Peyer's patch (tissue), 4 donors: ENCODE measurements at regions not wholly inside any gene's neighbourhood (a gene's known extent, or its start where the extent isn't known, plus 50 kb on each side); places are given as distances from the start of the nearest gene placed in this dataset.

ENCODE experiments used
- DNase-seq, 3 donors: peaks; one replicate each; pipeline ENCODE4 v3.0.0-alpha.2; 2017 to 2019
- H3K27ac ChIP-seq, 4 donors: fragments of 200-600 bp; sonication (generic); one replicate each; pipeline ENCODE4 v1.5.1; 2016 to 2019
- H3K27me3 ChIP-seq, 2 donors: fragments of 200-600 bp; sonication (generic); one replicate each; pipeline ENCODE4 v1.5.1; 2019
- H3K36me3 ChIP-seq, 3 donors: fragments of 200-600 bp; sonication (generic); one replicate each; pipeline ENCODE4 v1.5.1; 2016 to 2019
- H3K4me1 ChIP-seq, 4 donors: fragments of 200-600 bp; sonication (generic); one replicate each; pipeline ENCODE4 v1.5.1; 2016 to 2019
- H3K4me3 ChIP-seq, 4 donors: fragments of 200-600 bp; sonication (generic); 1 replicate in 3 of 4; 2 replicates in 1 of 4; pipeline ENCODE4 v1.5.1; 2016 to 2019; ENCODE audit warnings: mild to moderate bottlenecking in 1 of 4
- H3K9me3 ChIP-seq, 4 donors: fragments of 200-600 bp; sonication (generic); one replicate each; pipeline ENCODE4 v1.5.1; 2016 to 2019; ENCODE audit warnings: mild to moderate bottlenecking in 1 of 4
- POLR2A ChIP-seq, 2 donors: fragments of 450-650 bp; IDR thresholded peaks; one replicate each; pipeline ENCODE4 v1.5.1; 2017; ENCODE audit warnings: antibody characterized with exemption in 2 of 2, mild to moderate bottlenecking in 2 of 2, moderate library complexity in 2 of 2
- TF ChIP-seq, protein P1 (sequence below), 6 experiments: fragments of 450-650 bp in 4 of 6; fragments of 200-600 bp in 2 of 6; sonication (generic) in 1 of 6; IDR thresholded peaks; one replicate each; pipeline ENCODE4 v1.5.1; 2017 to 2019; ENCODE audit warnings: antibody characterized with exemption in 6 of 6, mild to moderate bottlenecking in 3 of 6, moderate library complexity in 1 of 6

DNA sequence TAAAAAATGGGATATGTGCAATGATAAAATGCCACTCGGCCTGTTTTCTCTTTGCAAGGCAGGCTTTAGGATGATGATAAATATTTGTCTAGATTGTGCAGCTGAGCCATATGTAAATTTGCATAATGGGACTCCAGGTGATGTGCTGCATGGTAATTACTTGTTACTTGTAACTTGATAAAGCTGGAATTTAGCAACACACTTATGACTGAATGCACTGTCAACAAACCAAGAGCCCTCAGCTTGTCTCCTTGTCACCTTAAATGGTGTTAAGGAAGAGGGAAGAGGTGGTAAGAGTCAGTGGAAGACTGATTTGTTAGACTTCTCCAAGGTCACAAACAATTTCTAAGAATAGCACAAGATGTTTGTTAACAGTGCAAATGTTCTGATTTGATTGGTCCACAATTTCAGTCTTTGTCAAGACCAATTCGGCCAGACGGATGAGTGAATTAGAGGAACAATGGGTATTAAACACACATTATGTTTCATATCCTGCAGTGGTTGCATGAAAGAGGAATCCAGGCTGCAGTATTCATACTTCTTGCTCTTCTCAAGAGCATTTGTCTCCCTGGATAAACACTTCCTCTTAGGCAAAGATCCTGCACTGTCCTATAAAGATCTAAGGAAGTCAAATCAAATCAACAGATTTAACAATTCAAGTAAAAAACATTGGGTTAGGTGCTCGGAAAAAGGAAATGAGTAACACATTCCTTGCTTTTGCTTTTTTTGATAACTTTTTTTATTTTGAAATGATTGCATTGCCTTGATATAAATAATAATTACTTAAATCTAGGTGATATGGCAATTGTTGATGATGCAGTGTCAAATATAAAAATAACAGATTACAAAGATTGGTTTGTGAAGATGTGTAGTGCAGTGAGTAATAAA, 448.3 kb upstream of the DDI1 start:
- no peak overlapping the region for H3K4me3 ChIP-seq
- no peaks in the 10 kb centered on the region for H3K36me3 ChIP-seq
- H3K9me3 ChIP-seq: no peaks in the 10 kb centered on the region
- no peak overlapping the region for H3K27ac ChIP-seq
- H3K4me1 ChIP-seq: no peaks in the 10 kb centered on the region
- TF ChIP-seq, protein P1, sequence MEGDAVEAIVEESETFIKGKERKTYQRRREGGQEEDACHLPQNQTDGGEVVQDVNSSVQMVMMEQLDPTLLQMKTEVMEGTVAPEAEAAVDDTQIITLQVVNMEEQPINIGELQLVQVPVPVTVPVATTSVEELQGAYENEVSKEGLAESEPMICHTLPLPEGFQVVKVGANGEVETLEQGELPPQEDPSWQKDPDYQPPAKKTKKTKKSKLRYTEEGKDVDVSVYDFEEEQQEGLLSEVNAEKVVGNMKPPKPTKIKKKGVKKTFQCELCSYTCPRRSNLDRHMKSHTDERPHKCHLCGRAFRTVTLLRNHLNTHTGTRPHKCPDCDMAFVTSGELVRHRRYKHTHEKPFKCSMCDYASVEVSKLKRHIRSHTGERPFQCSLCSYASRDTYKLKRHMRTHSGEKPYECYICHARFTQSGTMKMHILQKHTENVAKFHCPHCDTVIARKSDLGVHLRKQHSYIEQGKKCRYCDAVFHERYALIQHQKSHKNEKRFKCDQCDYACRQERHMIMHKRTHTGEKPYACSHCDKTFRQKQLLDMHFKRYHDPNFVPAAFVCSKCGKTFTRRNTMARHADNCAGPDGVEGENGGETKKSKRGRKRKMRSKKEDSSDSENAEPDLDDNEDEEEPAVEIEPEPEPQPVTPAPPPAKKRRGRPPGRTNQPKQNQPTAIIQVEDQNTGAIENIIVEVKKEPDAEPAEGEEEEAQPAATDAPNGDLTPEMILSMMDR (IDR thresholded peaks at IDR 0.05): no peak
- TF ChIP-seq POLR2A (IDR thresholded peaks at IDR 0.05): no peak
- H3K27me3 ChIP-seq: no peaks in the 10 kb centered on the region
- no peak for DNase-seq

DNA sequence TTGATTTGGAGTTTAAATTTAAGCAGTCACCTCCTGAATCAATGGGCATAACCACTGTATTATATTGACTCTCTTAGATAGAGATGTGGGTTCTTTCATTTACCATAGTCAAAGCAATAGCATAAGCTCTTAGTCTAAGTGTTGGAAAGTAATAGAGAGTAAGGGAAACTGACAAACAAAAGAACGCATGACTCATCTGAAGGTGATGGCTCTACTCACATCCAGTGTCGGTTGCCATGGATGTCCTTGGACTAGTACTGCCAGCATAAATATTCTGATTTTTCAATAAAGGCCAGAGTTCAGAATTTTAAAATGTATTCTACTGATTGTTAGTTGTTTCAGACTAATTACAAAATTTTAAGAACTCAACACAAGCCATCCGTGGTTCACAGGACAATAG, 444.9 kb upstream of the DDI1 start:
- Histone ChIP-seq H3K9me3 (no peaks in the 10 kb centered on the region), H3K27ac (no peak overlapping the region), H3K36me3 (no peaks in the 10 kb centered on the region), H3K4me3 (no peak overlapping the region), H3K4me1 (no peaks in the 10 kb centered on the region), H3K27me3 (no peaks in the 10 kb centered on the region)
- no peak for TF ChIP-seq POLR2A (IDR thresholded peaks at IDR 0.05)
- TF ChIP-seq, protein P1 (IDR thresholded peaks at IDR 0.05): no peak
- no peak for DNase-seq

DNA sequence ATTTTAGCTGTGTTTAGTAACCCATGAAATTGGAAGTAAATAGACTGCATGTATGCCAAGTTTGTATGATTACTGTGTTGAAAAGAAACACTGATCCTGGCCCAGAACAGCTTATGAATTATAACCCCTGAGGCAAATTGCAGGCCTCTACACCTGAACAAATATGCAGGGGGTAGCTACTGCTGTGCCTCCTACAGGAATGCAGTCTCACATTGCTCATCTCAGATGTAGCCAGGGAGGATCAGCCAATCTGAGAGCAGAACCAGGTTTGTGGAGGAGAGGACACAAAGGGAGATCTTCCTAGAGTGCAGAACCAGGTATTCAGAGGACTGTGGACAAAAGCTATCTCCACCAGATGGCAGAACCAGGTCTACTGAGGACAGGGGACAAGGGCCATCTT, 442.2 kb upstream of the DDI1 start:
- Histone ChIP-seq H3K9me3 (no peaks in the 10 kb centered on the region), H3K27me3 (no peaks in the 10 kb centered on the region), H3K4me1 (no peaks in the 10 kb centered on the region), H3K27ac (no peak overlapping the region), H3K4me3 (no peak overlapping the region), H3K36me3 (no peaks in the 10 kb centered on the region)
- no peak for TF ChIP-seq POLR2A (IDR thresholded peaks at IDR 0.05)
- TF ChIP-seq, protein P1 (IDR thresholded peaks at IDR 0.05): no peak
- DNase-seq: no peak

DNA sequence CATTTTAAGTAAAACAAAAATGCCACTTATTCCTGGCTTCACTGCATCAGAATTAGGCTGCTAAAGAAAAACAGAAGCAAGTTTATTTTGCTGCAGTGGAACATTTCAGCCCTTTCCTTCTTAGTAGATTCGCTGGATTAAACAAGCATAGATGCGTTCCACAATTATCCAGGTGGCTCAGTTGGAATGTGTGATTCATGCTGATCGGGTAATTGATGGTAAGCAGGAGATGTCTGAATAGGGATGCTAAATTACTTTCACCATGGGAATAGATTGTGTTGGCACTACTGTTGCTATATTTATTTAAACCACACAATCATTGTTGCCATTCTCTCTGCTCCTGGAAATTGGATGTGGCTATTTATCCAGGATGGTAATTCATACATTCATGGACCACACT, 440.1 kb upstream of the DDI1 start:
- no peak for DNase-seq
- Histone ChIP-seq H3K4me3 (no peak overlapping the region), H3K36me3 (no peaks in the 10 kb centered on the region), H3K27ac (no peak overlapping the region), H3K9me3 (no peaks in the 10 kb centered on the region), H3K27me3 (no peaks in the 10 kb centered on the region), H3K4me1 (no peaks in the 10 kb centered on the region)
- TF ChIP-seq POLR2A (IDR thresholded peaks at IDR 0.05): no peak
- TF ChIP-seq, protein P1 (IDR thresholded peaks at IDR 0.05): no peak

DNA sequence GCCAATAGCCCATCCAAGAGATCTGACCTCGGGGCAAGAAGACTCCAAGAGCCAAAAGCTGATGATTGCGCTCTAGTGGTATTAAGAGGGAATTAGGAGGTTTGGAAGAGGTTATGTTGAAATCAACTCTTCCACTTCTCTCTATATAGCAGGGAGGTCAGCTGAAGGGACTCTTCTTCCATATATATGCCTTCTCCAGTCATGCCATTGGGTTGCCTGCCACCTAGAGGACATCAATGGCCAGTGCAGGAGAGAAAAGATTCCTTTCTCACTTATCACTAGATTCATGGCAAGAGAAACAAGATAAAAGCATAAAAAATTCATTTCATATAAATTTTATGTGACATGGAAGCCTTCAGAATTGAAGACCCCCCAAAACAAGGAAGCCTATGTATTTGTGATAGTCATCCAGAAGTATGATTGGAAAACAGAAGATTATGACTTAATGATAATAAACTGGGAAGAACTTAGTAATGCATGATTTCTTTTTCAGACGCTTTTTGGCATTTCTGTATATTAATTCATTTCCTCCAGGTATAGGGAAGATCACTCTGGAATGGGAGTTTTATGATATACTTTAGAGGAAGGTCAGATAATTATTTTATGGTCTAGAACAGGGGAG, 435.1 kb upstream of the DDI1 start:
- peak in 1 of 3 donors; percentile 53 for DNase-seq
- H3K27ac ChIP-seq: no peak overlapping the region
- H3K27me3 ChIP-seq: no peaks in the 10 kb centered on the region
- no peaks in the 10 kb centered on the region for H3K36me3 ChIP-seq
- no peaks in the 10 kb centered on the region for H3K9me3 ChIP-seq
- no peak overlapping the region for H3K4me3 ChIP-seq
- TF ChIP-seq, protein P1 (IDR thresholded peaks at IDR 0.05): peak; percentile 28 to 74 (median 62)
- TF ChIP-seq POLR2A (IDR thresholded peaks at IDR 0.05): no peak
- no peaks in the 10 kb centered on the region for H3K4me1 ChIP-seq
